Endothelial cell of umbilical vein (primary cell): ENCODE measurements at regions not wholly inside any gene's neighbourhood (a gene's known extent, or its start where the extent isn't known, plus 50 kb on each side); places are given as distances from the start of the nearest gene placed in this dataset.

Experiments
- BruUV-seq: library from RNA; stranded (reverse); fragments of 400-500 nt; replicated peaks from 2 replicates; lab custom pipeline; 2021; lab: Mats Ljungman, UMichigan
- CTCF ChIA-PET: fragments of 300-600, 350-600 bp; sonication (Branson Sonifier 250); formaldehyde crosslinking; loops from one replicate; lab custom pipeline; 2021; ENCODE audit warnings: antibody characterized with exemption, inconsistent platforms; lab: Charles Lee
- POLR2A ChIA-PET: fragments of 300-600, 350-600 bp; sonication (Branson Sonifier 250); formaldehyde crosslinking; loops from one replicate; lab custom pipeline; 2021; ENCODE audit warnings: antibody characterized with exemption, inconsistent platforms; lab: Charles Lee
- DNase-seq: peaks from one replicate; pipeline ENCODE4 v3.0.0-alpha.2; 2011; ENCODE audit warnings: low read depth, low spot score
- FAIRE-seq: peaks from 2 replicates; lab custom pipeline; 2011; peaks lifted over from hg19 to GRCh38; lab: Jason Lieb, UNC
- H2AFZ ChIP-seq: 2 replicates; pipeline ENCODE4 v1.6.0; 2012; ENCODE audit warnings: low read depth, low read length, control low read depth, inconsistent platforms
- H3K27ac ChIP-seq: 2 replicates; pipeline ENCODE4 v1.5.1; 2011; ENCODE audit warnings: low read depth, mild to moderate bottlenecking, control low read depth, low read length, moderate library complexity; ENCODE audit not compliant: insufficient read depth
- H3K27me3 ChIP-seq, 2 experiments: 2 replicates each; pipeline versions ENCODE4 v1.6.0 to v1.6.1; 2011; ENCODE audit warnings: low read length in 2 of 2, mixed read lengths in 1 of 2; ENCODE audit not compliant: control insufficient read depth in 2 of 2, insufficient read depth in 2 of 2
- H3K36me3 ChIP-seq, 2 experiments: 2 replicates in 1 of 2; 3 replicates in 1 of 2; pipeline ENCODE4 v1.5.1; 2011; ENCODE audit warnings: low read length in 2 of 2, mild to moderate bottlenecking in 1 of 2, moderate library complexity in 1 of 2; ENCODE audit not compliant: control insufficient read depth in 2 of 2, insufficient read depth in 2 of 2; ENCODE audit errors: extremely low read depth in 1 of 2
- H3K4me1 ChIP-seq: 3 replicates; pipeline ENCODE4 v1.5.1; 2011; ENCODE audit warnings: mild to moderate bottlenecking, low read length; ENCODE audit not compliant: control insufficient read depth, insufficient read depth; ENCODE audit errors: extremely low read depth
- H3K4me2 ChIP-seq: 2 replicates; pipeline ENCODE4 v1.6.1; 2011; ENCODE audit warnings: low read length, control low read depth, mixed read lengths; ENCODE audit not compliant: insufficient read depth
- H3K4me3 ChIP-seq, 3 experiments: fragments of 200-600 bp in 1 of 3; sonication (generic), shearing (Covaris generic) in 1 of 3; replicated peaks in 1 of 3; 2 replicates each; pipeline ENCODE4 v1.5.1; 2011 to 2016; ENCODE audit warnings: control low read depth in 3 of 3, low read length in 3 of 3, mild to moderate bottlenecking in 2 of 3, inconsistent platforms in 1 of 3, low read depth in 1 of 3, moderate library complexity in 1 of 3; ENCODE audit not compliant: insufficient read depth in 1 of 3
- H3K79me2 ChIP-seq: 2 replicates; pipeline ENCODE4 v1.6.0; 2012; ENCODE audit warnings: low read length, inconsistent platforms; ENCODE audit not compliant: control insufficient read depth, insufficient read depth
- H3K9ac ChIP-seq: replicated peaks from 2 replicates; pipeline ENCODE3; 2011; ENCODE audit warnings: low read length, control low read depth; ENCODE audit not compliant: insufficient read depth; ENCODE audit errors: extremely low read depth
- H3K9me1 ChIP-seq: replicated peaks from 3 replicates; pipeline ENCODE4 v1.6.0; 2011; ENCODE audit warnings: mild to moderate bottlenecking, low read length; ENCODE audit not compliant: control insufficient read depth, insufficient read depth; ENCODE audit errors: extremely low read depth
- H3K9me3 ChIP-seq: replicated peaks from 2 replicates; pipeline ENCODE4 v1.5.1; 2012; ENCODE audit warnings: low read length, inconsistent platforms; ENCODE audit not compliant: control insufficient read depth, insufficient read depth
- H4K20me1 ChIP-seq: replicated peaks from 2 replicates; pipeline ENCODE3; 2011; ENCODE audit warnings: mild to moderate bottlenecking, low read length; ENCODE audit not compliant: control insufficient read depth, insufficient read depth; ENCODE audit errors: extremely low read depth
- CTCF ChIP-seq, 2 donors: IDR thresholded peaks; 1 replicate in 1 of 2; 2 replicates in 1 of 2; pipeline ENCODE4 v1.5.1; 2011; ENCODE audit warnings: low read length in 2 of 2, mild to moderate bottlenecking in 2 of 2, moderate library complexity in 2 of 2, control low read depth in 1 of 2, inconsistent platforms in 1 of 2, low read depth in 1 of 2; ENCODE audit not compliant: insufficient read depth in 1 of 2; ENCODE audit errors: extremely low read depth in 1 of 2
- EZH2 ChIP-seq: IDR thresholded peaks from 2 replicates; pipeline ENCODE4 v1.6.1; 2012; ENCODE audit warnings: borderline replicate concordance, low read depth, mild to moderate bottlenecking, moderate library complexity, low read length, inconsistent platforms; ENCODE audit not compliant: severe bottlenecking
- FOS ChIP-seq: IDR thresholded peaks from 2 replicates; pipeline ENCODE4 v1.6.1; 2011; ENCODE audit warnings: mild to moderate bottlenecking, low read length, moderate library complexity, borderline replicate concordance; ENCODE audit not compliant: insufficient read depth
- GATA2 ChIP-seq: IDR thresholded peaks from 2 replicates; pipeline ENCODE4 v1.7.0; 2011; ENCODE audit warnings: low read depth, mild to moderate bottlenecking, moderate library complexity, mixed read lengths, low read length; ENCODE audit not compliant: insufficient read length, insufficient read depth
- JUN ChIP-seq: IDR thresholded peaks from 2 replicates; pipeline ENCODE4 v1.6.1; 2011; ENCODE audit warnings: borderline replicate concordance, low read depth; ENCODE audit not compliant: insufficient read length, insufficient read depth
- POLR2A ChIP-seq: IDR thresholded peaks from 2 replicates; pipeline ENCODE4 v1.6.1; 2012; ENCODE audit warnings: low read depth, mild to moderate bottlenecking, control low read depth, low read length
- POLR2AphosphoS5 ChIP-seq: IDR thresholded peaks from 2 replicates; pipeline ENCODE4 v1.6.1; 2012; ENCODE audit warnings: low read depth, mild to moderate bottlenecking, control low read depth, low read length, moderate library complexity; ENCODE audit not compliant: insufficient read depth
- dilution Hi-C: fragments of 300-500 bp; cut with MboI; formaldehyde crosslinking; loops from one replicate; pipeline ENCODE4 v1.15.0; 2019; ENCODE audit warnings: low sequenced_read_pairs; ENCODE audit not compliant: extremely low pct_ligation_motif_present
- intact Hi-C: fragments of 100-400 bp; cut with micrococcal nuclease; formaldehyde crosslinking; loops from one replicate; pipeline ENCODE4 v1.10.0; 2022
- TF ChIP-seq, protein P1 (sequence below): IDR thresholded peaks from 2 replicates; pipeline ENCODE4 v1.6.1; 2011; ENCODE audit not compliant: insufficient read depth, insufficient read length

GRCh38 chr10:42992156-42992956 is 84.5 kb upstream of the RET start:
- Histone ChIP-seq H3K9me3 (no peaks in the 10 kb centered on the region), H3K4me1 (no peaks in the 10 kb centered on the region), H3K9me1 (no peaks in the 10 kb centered on the region), H3K27me3 (no peaks in the 10 kb centered on the region), H3K27ac (no peak overlapping the region), H3K4me3 (no peak overlapping the region), H3K9ac (no peak overlapping the region), H4K20me1 (no peaks in the 10 kb centered on the region), H3K4me2 (no peak overlapping the region), H3K79me2 (no peaks in the 10 kb centered on the region), H2AFZ (no peak overlapping the region), H3K36me3 (no peaks in the 10 kb centered on the region)
- POLR2A ChIA-PET: no interaction called here
- FAIRE-seq: no peak
- no TSS peak for BruUV-seq
- no peak for DNase-seq
- TF ChIP-seq, protein P1, sequence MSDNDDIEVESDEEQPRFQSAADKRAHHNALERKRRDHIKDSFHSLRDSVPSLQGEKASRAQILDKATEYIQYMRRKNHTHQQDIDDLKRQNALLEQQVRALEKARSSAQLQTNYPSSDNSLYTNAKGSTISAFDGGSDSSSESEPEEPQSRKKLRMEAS: no peak
- TF ChIP-seq EZH2 (no peak), POLR2A (no peak), POLR2AphosphoS5 (no peak), JUN (no peak), FOS (no peak), GATA2 (no peak), CTCF (IDR thresholded peaks at IDR 0.05; ENCODE audit: extremely low read depth in 1 of 2, insufficient read depth in 1 of 2, low read depth in 1 of 2, low read length in 2 of 2) (no peak)
- CTCF ChIA-PET: no interaction called here
- dilution Hi-C loops: no loop called here
- intact Hi-C loops: no loop called here
